ENCODE measurements at regions not wholly inside any gene's neighbourhood (a gene's known extent, or its start where the extent isn't known, plus 50 kb on each side); places are given as distances from the start of the nearest gene placed in this dataset.

GRCh38 chr20:39623584-39624234 is 661.6 kb downstream of the DHX35 start:
- no peak for TF ChIP-seq CTCF (IDR thresholded peaks at IDR 0.05; ENCODE audit: low read depth, low read length)
- no peak for TF ChIP-seq EZH2phosphoT487 (IDR thresholded peaks at IDR 0.05; ENCODE audit: low read depth)
